ENCODE measurements at regions not wholly inside any gene's neighbourhood (a gene's known extent, or its start where the extent isn't known, plus 50 kb on each side); places are given as distances from the start of the nearest gene placed in this dataset.

DNA sequence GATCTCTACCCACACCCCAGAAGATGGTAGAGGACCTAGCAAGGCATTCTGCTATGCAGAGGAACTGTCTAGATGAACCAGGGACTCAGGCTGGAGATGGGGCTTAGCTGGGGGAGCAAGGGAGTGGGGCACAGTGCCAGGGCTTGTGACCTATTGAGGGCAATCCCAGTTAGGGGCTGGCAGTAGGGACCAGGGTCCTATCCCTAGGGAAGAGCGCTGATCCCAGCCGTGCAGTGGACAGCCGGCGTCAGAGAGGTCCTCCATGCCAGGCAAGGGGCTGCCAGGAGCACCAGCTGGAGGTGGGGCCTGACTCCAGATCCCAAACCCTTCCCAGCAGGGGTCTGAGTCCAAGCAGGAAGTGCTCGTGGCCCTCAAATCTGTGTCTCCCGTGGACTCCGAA, 52.7 kb upstream of the NEURL1B start:
- no peak for DNase-seq

DNA sequence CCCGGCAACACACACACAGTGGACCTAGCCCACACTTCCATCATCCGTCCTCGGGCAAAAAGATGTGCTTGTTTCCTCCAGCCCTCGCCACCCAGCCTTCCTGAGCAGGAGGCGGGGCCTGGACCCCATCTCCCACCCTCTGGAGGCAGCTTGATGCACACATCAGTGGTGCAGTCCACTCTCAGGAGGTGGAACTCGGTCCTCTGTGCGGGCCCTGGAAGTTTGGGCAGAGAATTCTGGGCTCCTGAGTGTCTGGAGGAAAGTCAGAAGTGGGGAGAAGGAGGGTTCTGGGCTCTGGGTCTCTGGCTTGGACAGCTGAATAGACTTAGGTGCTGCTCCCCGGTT, 54.0 kb upstream of the NEURL1B start:
- DNase-seq: no peak

DNA sequence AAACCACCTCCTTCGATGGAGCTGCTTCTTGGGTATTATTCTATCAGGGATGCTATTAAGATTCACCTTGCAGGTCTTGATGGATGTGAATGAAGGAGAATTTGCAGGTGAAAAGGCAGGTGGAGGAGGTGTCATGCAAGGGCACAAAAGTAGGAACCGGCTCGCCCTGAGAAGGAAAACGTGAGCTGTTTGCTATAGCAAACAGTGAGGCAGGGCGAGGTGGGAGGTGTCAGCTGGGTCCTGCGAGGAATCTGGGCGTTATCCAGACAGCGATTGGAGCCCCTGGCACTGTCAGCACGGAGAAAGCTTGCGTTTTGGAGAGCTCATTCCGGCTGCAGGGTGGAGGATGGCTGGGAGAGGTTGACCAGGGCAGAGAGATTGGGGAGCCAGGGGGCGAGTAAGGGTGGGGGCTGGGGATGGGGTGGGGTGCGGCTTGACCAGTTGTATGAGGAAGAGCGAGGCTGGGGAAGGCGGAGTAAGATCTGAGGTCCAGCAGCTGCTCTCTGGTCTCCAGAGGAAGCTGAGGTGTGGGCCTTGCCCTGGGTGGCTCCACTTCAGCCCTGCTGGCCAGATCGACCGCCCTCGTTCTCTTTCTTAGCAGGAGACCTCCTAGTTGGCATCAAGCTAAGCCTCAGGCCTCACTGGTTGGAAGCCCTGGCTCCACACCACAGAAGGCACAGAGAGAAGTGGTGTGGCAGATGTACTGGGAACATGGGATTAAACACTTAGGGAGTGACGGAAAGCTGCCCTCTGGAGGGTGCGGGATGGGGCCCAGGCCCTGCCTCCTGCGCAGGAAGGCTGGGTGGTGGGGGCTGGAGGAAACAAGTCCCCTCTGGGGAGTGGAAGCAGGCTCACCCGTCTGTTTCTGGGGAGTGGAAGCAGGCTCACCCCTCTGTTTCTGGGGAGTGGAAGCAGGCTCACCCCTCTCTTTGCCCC, 54.7 kb upstream of the NEURL1B start:
- no peak for DNase-seq

DNA sequence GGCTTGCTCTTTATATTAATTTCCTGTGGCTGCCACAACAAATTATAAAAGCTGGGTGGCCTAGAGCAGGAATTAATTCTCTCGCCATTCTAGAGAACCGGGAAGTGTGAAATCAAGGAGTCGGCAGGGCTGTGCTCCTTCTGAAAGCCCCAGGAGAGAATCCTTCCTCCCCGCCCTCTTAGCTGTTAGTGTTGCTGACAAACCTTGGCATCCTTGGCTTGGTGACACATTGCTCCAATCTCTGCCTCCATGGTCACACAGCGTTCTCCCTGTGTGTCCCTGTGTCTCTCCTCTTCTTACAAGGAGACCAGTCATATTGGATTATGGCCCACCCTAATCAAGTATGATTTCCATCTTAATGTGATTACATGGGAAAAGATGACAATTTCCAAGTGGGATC, 55.9 kb upstream of the NEURL1B start:
- no peak for DNase-seq

DNA sequence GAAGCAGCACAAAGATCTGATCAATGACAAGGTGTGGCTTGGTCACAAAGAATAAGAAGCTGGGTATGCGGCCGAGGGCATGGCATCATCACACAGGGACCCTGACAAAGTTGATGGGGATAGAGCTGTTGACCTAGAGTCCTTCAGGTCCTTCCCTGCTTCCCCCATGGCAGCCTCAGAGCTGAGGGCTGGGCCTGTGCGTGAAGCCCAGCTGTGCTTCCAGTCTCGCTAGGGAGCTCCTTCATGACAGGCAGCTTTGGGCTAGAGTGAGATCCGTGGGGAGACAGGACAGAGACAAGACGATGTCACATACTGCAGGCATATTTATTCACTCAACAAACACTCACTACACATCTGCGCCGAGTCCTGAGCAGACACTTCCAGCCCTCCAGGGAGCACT, 56.4 kb upstream of the NEURL1B start:
- DNase-seq: no peak

DNA sequence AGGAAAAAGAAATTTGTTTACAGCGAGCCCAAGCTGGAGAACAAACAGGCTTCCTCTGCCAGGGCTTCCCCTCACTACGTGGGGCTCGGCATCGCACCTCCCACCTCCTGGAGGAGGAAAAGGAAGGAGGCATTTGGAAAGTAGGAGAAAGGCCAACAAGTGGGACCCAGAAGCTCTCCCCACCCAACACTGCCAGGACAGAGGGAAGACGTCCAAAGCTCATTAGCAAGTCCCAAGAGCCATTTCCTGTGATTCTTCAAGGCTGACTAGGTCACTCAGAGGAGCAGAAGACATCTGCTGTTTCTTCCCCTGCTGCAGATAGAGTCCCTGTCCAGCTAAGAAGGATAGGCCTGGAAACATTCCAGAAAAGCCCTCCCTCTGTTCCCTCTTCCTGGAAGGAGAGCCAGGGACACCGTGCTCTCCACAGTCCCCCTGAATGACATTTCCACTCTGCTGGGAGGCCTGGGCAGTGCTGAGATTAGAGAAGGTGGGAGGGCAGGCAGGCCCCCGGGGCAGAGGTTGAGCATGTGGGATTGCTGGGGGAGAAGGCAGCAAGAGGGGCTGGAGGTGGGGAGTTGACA, 57.0 kb upstream of the NEURL1B start:
- no peak for DNase-seq

DNA sequence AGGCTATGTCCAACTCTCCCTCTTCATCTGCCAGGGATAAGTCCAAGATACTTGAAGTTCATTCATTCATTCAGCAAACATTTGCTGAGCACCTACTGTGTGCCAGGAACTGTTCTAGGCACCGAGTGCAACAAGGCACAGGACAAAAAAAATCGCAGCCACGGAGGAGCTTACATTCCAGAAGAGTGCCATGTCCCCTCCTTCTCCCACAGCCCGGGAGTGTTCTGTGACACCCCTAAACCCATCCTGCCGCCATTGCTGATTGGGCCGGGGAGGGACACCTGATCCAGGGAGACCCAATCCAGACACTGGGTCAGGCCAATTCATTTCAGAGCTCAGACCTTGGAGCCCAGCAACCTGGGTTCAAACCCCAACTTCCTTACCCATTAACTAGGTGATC, 58.1 kb upstream of the NEURL1B start:
- no peak for DNase-seq

DNA sequence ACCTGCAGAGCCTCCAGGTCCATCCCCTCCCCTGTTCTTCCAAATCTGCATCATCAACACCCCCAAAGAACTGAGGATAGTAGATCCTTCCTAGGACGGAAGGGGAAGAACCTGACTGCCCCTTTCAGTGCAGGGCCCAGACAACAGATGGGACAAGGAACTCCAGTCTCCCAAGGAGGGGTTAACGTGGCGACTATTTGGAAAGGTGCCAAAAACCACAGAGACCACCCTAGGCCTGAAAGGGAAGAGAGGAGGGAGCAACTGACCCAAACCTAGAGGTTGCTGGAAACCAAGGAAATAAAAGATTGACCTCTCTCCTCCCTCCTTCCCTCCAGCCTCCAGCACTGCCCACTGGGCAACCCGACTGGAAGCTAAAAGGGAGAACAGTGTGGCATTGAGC, 59.7 kb upstream of the NEURL1B start:
- DNase-seq: no peak

DNA sequence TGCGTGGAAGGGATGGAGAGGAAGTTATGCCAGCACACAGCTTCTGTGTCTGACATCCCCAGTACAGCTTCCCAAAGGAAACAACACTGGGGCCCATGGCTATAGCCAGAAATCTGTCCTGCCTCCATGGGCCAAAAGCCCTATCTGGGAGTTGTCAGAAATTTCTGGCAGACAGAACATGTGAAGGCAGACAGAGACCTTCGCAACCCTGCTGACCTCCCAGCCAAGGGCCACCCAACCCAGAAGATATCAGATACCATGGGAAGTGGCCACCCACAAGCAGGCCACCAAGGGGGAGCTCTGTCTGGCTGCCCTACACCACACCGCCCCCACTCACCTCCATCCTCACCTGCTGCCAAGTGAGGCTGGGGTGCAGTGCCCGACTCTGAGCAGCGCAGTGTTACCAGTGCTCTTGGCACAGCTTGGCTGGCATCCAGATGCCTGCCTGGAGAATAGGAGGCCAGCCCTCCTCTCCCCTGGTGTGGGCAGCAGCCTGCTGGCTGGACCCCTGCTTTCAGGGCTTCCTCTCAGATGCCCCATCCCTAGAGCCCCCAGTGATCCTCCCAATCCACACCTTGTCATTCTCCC, 61.6 kb upstream of the NEURL1B start:
- no peak for DNase-seq

DNA sequence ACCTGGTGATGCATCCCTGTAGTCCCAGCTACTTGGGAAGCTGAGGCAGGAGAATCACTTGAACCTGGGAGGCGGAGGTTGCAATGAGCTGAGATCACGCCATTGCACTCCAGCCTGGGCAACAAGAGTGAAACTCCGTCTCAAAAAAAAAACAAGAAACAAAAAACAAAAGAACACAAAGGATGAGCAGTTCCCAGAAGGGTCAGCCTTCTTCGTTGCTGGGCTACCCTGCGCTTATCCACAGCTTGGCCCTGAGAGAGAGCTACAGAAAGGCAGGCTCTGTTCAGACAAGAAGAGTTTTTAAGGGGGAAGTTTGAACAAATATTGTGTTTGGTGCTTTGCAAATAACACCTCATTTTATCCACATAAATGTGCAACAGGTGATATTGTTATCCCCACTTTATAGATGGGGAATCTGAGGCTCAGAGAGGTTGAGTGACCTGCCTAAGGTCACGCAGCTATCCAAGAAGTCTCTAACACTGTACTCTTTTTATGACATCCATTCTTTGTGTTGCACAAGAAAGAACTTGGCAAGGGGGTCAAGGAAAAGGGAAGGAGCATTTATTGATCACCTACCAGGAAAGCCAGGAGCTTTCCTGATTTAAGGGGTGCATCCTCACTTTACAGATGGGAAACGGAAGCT, 63.7 kb upstream of the NEURL1B start:
- no peak for DNase-seq

DNA sequence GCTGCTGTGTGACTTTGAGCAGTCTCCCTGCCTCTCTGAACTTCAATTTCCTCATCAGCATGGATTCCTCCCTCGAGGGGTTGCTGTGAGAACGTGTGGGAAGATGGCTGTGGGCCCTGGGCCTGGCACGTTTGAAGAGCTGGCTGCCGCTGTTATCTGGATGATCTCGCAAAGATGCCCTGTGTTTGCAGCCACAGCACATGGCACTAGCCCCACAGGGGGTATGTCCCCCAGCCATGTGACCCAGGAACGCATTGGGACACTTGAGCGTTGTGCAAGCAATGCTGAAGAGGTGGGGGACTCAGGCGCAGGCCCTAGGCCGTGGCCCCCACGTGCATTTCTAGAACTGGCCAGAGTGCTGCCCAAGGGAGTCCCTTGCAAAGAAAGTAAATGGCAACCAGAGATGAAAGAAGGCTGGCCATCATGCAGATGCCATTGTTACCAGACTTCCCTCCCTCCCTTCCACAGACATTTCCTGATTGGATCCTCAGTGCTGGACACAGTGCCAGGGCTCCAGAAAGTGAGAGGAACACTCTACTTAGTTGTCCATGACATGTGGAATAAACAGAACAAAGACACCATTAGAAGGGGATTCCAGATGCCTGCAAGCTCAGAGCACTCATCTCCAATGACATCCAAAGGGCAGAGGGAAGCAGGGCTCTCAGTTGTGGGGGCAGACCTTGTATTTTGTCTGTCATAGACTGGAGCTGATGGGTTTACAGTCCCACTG, 65.1 kb upstream of the NEURL1B start:
- DNase-seq: no peak

DNA sequence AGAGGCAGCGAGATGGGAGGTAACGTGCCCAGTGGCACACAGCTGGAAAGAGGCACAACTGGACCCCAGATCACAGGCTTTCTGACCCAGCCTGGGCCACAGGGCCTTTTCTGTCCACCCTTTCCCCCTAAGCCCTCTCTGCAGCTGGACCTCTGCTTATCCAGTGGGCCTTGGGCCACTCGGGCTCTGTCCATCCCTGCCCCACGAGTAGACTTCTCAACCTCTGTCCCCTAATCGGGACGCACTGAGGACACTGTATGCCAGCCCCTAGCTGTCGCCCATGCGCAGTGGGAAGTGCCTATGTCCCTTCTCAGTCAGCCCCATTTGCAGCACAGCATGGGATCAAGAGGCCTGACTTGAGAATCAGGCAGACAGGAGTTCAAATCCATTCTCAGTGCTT, 65.6 kb upstream of the NEURL1B start:
- no peak for DNase-seq

DNA sequence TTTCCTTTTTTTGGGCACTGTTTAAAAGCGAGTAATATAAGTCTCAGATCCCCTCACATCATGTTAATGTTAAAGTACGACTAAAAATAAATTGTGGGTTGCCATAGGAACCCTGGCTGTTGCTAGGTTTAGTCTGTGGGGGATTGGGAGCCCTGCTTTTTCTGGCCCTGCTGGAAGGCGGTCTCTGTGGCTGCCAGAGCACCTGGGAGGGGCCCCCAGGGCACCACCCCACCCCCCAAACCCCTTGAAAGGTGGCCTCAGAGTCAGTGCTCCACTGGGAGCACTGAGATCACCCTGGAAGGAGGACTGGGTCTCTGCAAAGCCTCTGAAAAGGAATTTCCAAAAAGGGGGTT, 66.2 kb upstream of the NEURL1B start:
- no peak for DNase-seq

DNA sequence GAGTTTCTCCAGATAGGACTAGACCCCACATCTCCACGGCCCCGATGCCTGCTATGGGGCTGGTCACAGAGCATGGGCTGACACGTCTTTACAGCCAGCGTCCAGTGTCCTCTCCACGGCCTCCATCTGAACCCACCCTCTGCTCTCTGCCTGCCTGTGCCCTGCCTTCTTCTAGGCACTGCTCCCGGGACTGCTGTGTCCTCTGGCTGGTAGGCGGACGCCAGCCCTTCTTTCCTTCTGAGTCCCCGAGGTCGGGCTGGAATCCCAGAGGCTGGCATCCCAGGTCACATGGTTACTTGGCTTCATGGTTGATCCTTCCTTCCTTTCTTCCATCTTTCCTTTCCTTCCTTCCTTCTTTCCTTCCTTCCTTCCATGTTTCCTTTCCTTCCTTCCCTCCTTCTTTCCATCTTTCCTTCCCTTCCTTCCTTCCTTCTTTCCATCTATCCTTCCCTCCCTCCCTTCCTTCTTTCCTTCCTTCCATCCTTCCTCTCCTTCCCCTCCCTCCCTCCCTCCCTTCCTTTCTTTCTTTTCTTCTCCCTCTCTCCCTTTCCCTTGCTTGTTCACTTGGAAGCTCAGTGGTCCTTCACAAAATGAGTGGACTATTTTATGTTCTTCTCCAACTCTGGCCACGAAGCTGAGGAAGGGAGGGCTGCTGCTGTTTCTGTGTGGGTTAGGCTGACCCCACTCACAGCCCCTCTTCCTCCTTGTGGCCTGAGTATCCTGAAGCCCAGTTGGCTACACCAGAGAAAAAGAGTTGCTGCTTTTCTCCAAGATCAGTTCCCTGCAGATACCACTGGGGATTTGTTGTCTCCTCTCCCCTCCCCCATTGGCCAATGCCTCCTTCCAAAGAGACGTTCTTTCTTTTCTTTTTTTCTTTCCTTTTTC, 66.8 kb upstream of the NEURL1B start:
- no peak for DNase-seq

DNA sequence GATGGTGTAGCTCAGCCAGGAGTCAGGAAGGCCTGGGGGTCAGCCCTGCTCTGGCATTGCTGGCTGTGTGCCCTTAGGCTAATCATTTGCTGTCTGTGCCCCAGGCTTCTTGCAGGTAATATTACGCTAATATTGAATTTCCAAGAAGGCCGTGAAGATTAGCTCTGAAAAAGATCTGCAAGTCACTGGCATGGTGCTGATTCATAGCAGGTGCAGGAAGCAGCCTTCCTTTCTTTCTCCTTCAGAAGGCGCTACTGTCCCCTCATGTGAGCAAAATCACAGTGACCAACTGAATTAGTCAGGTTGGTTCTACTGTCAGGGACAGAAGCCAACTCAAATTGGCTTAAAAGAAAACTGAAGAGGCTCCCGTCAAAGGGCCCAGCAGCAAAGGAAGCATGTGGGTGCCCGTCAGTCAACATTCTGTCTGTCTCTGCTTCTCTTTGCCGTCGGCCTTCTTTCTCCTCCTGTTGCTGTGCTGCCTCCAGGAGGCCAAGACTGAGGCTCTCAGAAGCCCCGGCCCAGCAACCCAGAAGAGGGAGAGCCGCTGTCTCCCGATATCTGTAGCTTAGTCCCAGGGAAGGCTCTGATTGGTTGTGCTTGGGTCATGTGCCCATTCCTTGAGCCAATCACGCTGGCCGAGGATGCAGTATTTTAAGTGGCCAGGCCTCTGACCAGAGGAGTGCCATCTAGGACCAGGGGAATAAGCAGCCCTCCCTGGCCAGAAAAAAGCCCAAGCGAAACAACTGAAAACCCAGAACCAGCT, 67.8 kb upstream of the NEURL1B start:
- no peak for DNase-seq

DNA sequence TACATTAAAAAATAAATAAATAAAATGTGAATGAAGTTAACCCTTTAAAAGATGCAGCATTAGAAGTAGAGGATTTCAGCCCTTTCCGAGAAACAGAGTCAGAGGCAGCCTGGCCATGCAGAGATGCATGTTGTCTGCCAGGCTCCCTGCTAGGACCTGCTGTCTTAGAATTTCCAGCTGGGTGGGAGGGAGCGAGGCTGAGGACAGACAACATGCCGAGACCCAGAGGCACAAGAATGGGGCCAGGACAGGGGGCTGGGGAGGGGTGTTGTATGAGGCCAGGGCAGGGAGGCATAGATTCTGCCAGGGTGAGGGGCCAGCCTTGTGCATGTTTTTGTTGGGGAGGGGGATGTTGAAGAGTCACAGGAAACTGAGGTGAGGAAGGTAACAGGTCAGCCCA, 68.6 kb upstream of the NEURL1B start:
- no peak for DNase-seq

DNA sequence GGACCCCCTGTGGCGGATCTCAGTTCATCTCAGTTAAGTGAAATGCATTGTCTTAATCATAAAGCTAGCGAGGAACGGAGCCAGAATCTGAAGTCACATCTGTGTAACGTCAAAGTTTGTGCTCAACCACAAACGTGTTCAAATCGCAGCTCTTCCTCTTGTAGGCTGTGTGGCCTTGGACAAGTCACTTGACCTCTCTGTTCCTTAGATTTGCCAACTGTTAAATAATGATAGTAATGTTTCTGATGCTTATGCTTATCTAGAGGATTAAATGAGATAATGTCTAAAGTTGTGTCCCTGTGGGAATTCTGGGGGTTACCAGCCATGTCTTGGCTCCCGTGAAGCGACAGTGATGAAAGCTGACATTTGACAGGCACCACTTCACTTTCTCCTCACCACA, 69.2 kb upstream of the NEURL1B start:
- no peak for DNase-seq

DNA sequence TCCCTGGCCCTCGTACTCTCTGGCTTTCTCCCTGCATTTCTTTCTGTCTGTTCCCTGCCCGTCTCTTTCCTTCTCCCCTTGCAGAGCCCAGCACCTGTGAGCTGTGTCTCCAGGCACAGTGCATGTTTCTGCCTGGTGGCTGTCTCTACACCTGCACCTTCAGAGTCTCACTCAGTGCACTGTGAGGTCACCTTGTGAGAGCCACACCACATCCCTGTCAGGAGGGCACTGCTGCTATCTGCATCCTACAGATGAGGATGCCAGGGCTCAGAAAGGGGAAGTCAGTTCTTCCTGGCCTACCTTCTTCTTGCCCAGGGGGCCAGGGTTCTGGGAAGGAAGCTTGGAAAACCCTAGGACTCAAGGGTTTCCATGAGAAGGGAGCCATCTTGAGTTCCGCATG, 69.7 kb upstream of the NEURL1B start:
- DNase-seq: no peak

DNA sequence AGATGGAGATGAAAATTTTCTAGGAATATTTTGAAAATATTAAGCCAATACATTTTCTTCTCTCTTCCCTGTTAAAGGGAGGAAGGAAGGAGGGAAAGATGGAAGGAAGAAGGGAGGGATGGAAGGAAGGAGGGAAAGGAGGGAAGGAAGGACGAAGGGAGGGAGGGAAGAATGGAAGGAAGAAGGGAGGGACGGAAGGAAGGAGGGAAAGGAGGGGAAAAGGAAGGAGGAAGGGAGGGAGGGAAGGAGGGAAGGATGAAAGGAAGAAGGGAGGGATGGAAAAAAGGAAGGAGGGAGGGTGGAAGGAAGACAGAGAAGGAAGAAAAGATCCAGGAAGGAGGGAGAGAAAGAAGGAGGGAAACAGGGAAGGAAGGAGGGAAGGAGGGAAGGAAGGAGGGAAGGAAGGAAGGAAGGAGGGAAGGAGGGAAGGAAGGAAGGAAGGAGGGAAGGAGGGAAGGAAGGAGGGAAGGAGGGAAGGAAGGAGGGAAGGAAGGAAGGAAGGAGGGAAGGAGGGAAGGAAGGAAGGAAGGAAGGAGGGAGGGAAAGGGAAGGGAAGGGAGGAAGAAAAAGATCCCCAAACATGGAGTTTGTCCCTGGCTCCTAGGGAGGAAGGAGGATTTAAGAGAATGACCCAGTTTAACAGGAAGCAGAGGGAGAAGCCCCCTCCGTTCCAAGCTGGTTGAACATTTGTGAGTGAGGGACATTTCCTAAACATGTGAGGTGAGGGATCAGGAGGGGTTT, 70.3 kb upstream of the NEURL1B start:
- no peak for DNase-seq

DNA sequence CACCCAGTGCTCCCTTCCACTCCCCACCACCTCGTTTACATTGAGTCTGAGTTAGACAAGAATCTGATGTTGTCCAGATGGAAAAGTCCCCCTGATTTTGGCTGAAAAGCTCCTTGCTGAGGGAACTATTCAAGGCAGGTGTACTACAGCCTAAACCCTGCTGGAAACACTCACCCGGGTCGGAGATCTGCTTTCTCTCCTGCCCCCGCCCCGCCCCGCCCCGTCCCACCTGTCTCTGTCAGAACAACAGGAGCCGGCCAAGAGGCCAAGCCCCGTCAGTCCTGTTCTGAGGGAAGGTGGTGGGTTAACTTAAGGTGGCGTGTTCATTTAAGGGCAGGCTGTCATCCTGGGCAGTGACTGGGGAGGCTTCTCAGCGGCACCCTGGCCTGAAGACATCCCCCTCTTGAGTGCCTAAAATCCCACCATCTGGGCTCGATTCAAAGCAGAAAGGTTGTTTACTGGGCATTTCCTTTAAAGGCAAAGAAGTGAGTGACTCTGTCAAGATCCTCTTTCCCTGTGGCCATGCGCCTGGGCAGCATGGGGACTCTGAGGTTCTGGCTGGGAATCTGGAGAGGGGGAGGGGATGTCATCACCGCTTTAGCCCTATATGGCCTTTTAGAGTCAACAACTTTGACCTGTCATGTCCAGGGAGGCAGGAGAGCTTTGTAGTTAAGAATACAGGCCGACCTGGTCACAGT, 71.1 kb upstream of the NEURL1B start:
- no peak for DNase-seq
